ENCODE measurements at regions not wholly inside any gene's neighbourhood (a gene's known extent, or its start where the extent isn't known, plus 50 kb on each side); places are given as distances from the start of the nearest gene placed in this dataset.

GRCh38 chr22:27639248-27640086 lies 162.1 kb downstream of the MN1 start:
- DNase-seq (ENCODE audit: low spot score), result no peak

DNA sequence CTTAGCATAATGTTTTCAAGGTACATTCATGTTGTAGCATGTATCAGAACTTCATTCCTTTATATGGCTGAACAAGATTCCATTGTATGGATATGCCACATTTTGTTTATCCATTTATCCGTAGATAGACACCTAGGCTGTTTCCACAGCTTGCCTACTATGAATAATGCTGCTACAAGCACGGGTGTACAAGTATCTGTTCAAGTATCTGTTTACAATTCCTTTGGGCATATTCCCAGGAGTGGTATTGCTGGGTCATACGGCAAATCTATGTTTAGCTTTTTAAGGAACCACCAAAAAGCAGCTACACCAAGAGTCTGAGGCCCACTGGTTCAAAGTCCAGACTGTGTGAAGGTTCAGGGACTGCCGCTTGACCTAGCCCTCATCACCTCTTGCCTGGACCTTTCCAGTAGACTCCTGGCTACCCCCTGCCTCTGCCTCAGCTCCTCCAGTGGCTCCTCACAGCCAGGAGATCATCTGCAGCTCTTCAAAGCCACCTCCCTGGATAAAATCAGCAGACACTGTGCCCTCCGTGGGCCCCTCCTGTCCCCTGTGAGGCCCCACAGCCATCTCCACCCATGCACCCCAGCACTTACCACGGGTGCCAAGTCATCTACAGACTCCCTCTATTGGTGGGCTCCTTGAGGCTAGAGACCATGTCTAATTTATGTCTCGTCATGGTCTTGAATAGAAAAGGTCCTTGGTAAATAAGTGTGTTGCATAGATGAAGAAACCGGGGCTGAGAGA lies 160.3 kb downstream of the MN1 start:
- no peak for DNase-seq (ENCODE audit: low spot score)

GRCh38 chr22:27642104-27642800 lies 159.3 kb downstream of the MN1 start:
- DNase-seq (ENCODE audit: low spot score), result peak; percentile 70

DNA sequence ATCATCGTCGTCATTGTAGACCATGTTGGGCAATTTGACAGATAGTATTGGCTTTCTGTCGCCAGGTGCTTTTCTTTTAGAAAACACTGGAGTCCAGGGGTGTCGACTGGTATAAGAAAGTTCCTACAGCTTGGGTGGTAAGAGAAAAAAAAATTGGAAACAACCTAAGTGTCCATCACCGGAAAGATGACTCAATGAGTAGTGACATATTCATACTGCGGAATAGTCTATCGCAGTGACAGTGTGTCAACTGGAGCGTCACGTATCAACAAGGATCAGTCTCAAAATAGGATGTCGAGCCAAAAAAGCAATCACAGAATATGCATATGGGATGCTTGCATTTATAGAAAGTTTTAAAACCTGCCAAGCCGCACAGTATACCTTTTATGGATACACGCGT lies 157.6 kb downstream of the MN1 start:
- no peak for DNase-seq (ENCODE audit: low spot score)

DNA sequence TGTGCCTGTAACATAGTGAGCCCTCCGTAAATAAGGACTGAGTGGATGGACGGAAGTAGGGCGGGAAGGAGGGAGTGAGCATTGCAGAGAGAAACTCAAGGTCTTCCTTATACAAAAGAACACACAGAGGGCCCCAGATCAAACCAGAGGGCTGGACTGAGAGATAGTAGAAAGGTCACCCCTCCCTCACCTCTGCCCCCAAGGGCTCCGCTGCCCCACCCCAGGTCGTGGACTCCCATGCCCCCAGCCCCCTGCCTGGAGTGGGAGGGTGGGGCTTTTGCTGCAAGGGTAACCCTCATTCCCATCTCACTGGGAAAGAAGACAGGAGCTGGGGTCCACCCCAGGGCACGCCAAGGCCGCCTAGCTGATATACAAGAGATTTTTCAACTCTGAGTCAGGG lies 157.0 kb downstream of the MN1 start:
- DNase-seq (ENCODE audit: low spot score), result no peak

- DNase-seq (ENCODE audit: low spot score), result no peak
Measured at GRCh38 chr22:27647540-27647939, 154.0 kb downstream of the MN1 start.

DNA sequence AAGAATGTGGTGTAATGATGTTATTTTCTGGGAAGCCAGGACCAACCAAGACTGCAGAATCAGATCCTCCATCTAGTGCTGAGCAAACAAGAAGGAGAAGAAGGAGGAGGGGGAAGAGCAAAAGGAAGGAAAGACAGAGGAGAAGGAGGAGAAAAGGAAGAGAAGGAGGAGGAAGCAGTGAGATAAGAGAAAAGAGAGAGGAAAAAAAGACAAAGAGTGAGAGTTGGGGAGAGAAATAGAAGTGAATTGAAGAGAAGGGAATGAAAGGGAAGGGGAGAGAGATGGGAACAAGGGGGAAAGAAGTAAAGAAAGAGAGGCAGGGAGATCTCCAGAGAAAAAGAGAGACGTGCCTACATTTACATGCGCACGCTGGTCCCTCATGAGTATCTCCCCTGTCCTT lies 153.5 kb downstream of the MN1 start:
- DNase-seq (ENCODE audit: low spot score), result no peak

DNA sequence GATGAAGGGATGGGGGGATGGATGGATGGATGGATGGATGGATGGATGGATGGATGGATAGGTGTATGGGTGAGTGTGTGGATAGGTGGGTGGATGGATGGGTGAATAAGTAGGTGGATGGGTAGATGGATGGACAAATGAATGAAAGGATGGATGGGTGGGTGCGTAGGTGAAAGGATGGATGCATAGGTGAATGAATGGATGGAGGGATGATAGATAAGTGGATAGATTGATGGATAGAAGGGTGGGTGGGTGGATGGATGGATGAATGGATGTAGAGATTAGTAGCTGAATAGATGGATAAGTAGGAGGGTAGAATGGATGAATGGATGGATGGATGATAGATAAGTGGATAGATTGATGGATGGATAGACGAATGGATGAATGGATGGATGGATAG lies 152.7 kb downstream of the MN1 start:
- no peak for DNase-seq (ENCODE audit: low spot score)

DNA sequence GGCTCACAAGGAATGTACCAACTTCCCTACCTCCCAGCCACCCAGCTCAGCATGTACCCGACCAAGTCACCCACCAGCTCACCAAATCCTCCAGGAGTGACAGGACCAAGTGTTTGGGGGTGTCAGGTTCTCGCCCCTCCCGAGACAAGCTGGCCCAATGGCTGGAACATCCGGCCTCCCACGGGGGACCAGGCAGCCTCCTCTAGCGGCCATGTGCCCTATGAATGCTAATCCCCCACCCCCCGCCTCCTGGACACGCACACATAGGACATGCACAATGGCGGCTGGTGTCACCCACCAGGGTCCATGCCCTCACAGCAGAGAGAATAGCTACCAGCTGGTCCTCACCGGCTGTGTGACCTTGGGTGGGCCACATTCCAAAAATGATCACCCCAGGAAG lies 151.0 kb downstream of the MN1 start:
- no peak for DNase-seq (ENCODE audit: low spot score)

- DNase-seq (ENCODE audit: low spot score), result no peak
Measured at GRCh38 chr22:27650985-27651384, 150.6 kb downstream of the MN1 start.

DNA sequence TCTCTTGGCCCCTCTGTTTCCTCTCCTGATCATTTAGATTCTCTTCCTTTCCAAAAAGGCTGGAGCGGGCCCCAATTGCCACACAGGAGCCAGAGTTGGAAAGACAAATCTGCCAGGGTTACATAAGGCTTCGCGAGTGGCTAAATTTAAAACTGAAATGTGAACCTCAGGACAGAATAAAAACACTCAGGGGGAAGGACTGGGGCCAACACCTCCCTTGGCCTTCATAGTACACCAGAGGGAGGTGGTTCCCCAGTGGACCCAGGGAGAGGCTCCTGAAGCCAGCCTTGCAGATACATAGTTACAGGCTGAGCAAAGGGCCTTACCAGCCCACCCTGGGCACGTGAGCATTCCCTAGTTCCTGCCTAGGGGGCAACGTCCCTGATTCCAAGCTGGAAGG lies 150.1 kb downstream of the MN1 start:
- no peak for DNase-seq (ENCODE audit: low spot score)

GRCh38 chr22:27654546-27655445 lies 146.8 kb downstream of the MN1 start:
- peak; percentile 80 for DNase-seq (ENCODE audit: low spot score)

- DNase-seq (ENCODE audit: low spot score), result no peak
Measured at GRCh38 chr22:27655582-27656185, 145.9 kb downstream of the MN1 start.

GRCh38 chr22:27656970-27657369 lies 144.6 kb downstream of the MN1 start:
- DNase-seq (ENCODE audit: low spot score), result no peak

- no peak for DNase-seq (ENCODE audit: low spot score)
Measured at GRCh38 chr22:27660306-27660705, 141.2 kb downstream of the MN1 start.

- no peak for DNase-seq (ENCODE audit: low spot score)
Measured at GRCh38 chr22:27662359-27663301, 138.9 kb downstream of the MN1 start.

- no peak for DNase-seq (ENCODE audit: low spot score)
Measured at GRCh38 chr22:27663812-27664211, 137.7 kb downstream of the MN1 start.

DNA sequence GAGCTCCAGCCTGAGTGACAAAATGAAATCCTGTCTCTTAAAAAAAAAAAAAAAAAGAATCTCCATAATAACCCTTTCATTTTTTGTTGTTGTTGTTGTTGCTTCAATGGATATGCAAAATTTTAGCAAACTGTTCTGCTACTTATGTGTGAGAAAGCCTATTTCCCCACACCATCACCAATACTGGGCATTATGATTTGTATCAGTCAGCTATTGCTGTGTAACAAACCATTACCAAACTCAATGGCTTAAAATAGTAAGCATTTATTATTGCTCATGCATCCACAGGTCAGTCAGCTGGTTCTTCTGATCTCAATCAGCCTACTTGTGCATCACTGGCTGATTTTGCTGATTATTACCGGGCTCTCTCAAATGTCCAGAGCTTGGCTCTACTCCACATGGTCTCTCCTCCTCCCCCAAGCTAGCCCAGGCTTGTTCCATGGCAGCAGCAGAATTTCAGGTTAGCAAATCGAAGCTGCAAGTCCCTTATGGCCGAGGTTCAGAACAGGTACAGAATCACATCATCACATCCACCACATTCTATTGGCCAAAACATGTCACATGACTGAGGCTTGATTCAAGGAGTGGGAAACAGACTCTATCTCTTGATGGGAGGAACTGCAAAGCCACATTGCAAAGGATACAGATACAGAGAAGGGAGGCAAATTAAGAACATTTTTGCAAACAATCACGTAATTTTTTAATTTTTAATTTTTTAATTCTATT lies 135.1 kb downstream of the MN1 start:
- no peak for DNase-seq (ENCODE audit: low spot score)

- DNase-seq (ENCODE audit: low spot score), result no peak
Measured at GRCh38 chr22:27667121-27667843, 134.3 kb downstream of the MN1 start.

Data from iPS-NIHi11 (cell line).